Osteocyte (in vitro differentiated cells): ENCODE measurements at regions not wholly inside any gene's neighbourhood (a gene's known extent, or its start where the extent isn't known, plus 50 kb on each side); places are given as distances from the start of the nearest gene placed in this dataset.

ENCODE experiments used
- DNase-seq: peaks from one replicate; pipeline ENCODE4 v3.0.0; 2021; ENCODE audit warnings: mixed read lengths; ENCODE audit not compliant: unreplicated experiment; ENCODE audit errors: extremely low spot score
- H3K27ac Mint-ChIP-seq: one replicate; pipeline ENCODE4 v1.8.0; 2021; ENCODE audit warnings: mild to moderate bottlenecking, mixed read lengths; ENCODE audit not compliant: unreplicated experiment
- H3K27me3 Mint-ChIP-seq: one replicate; pipeline ENCODE4 v1.8.0; 2021; ENCODE audit warnings: mixed read lengths; ENCODE audit not compliant: unreplicated experiment
- H3K36me3 Mint-ChIP-seq: one replicate; pipeline ENCODE4 v1.8.0; 2021; ENCODE audit warnings: mixed read lengths; ENCODE audit not compliant: unreplicated experiment
- H3K4me1 Mint-ChIP-seq: one replicate; pipeline ENCODE4 v1.8.0; 2021; ENCODE audit warnings: mixed read lengths; ENCODE audit not compliant: unreplicated experiment
- H3K4me3 Mint-ChIP-seq: one replicate; pipeline ENCODE4 v1.8.0; 2021; ENCODE audit warnings: mild to moderate bottlenecking, moderate library complexity, mixed read lengths; ENCODE audit not compliant: unreplicated experiment
- H3K9me3 Mint-ChIP-seq: one replicate; pipeline ENCODE4 v1.8.0; 2021; ENCODE audit warnings: mixed read lengths; ENCODE audit not compliant: unreplicated experiment
- TF ChIP-seq, protein P1 (sequence below): fragments of 200-600 bp; sonication (generic); IDR thresholded peaks from 2 replicates; pipeline ENCODE4 v1.5.0; 2021; ENCODE audit warnings: antibody characterized with exemption, mild to moderate bottlenecking, moderate library complexity

DNA sequence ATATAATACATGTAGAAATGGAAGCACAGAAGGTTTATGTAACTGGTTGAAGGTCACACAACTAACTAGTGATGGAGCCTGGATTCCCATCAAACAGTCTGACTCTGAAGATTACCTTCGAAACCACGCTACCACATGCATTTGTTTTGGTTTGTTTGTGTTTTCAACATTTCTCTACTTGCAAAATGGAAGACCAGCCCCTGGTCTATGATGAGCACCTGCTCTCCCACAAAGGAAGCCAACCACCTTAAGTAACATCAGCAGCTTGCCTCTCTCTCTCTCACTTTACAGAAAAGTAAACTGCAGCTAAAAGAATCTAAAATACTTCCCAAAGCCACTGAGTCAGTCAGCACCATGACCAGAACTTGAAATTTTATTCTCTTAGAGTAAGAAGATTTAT, 186.9 kb upstream of the TMPO start:
- TF ChIP-seq, protein P1, sequence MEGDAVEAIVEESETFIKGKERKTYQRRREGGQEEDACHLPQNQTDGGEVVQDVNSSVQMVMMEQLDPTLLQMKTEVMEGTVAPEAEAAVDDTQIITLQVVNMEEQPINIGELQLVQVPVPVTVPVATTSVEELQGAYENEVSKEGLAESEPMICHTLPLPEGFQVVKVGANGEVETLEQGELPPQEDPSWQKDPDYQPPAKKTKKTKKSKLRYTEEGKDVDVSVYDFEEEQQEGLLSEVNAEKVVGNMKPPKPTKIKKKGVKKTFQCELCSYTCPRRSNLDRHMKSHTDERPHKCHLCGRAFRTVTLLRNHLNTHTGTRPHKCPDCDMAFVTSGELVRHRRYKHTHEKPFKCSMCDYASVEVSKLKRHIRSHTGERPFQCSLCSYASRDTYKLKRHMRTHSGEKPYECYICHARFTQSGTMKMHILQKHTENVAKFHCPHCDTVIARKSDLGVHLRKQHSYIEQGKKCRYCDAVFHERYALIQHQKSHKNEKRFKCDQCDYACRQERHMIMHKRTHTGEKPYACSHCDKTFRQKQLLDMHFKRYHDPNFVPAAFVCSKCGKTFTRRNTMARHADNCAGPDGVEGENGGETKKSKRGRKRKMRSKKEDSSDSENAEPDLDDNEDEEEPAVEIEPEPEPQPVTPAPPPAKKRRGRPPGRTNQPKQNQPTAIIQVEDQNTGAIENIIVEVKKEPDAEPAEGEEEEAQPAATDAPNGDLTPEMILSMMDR: no peak
- no peak overlapping the region for H3K27ac Mint-ChIP-seq
- H3K27me3 Mint-ChIP-seq: no peaks in the 10 kb centered on the region
- H3K9me3 Mint-ChIP-seq: no peaks in the 10 kb centered on the region
- H3K36me3 Mint-ChIP-seq: no peaks in the 10 kb centered on the region
- H3K4me1 Mint-ChIP-seq: no peaks in the 10 kb centered on the region
- no peak overlapping the region for H3K4me3 Mint-ChIP-seq
- no peak for DNase-seq

DNA sequence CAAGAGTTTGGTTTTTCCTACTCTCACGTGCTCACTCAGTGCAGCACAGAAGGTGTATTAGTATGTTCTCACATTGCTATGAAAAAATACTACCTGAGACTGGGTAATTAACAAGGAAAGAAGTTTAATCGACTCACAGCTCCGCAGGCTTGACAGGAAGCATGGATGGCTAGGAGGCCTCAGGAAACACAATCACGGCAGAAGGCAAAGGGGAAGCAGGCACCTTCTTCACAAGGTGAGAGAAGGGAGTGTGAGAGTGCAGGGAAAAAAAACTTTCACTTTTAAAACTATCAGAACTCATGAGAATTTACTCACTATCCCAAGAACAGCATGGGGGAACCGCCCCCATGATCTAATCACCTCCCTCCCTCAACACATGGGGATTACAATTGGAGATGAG, 185.8 kb upstream of the TMPO start:
- TF ChIP-seq, protein P1: no peak
- no peak for DNase-seq
- Mint-ChIP-seq H3K27me3 (peaks cover 3% of the 10 kb centered on the region), H3K36me3 (no peaks in the 10 kb centered on the region), H3K27ac (no peak overlapping the region), H3K4me1 (no peaks in the 10 kb centered on the region), H3K9me3 (no peaks in the 10 kb centered on the region), H3K4me3 (no peak overlapping the region)

DNA sequence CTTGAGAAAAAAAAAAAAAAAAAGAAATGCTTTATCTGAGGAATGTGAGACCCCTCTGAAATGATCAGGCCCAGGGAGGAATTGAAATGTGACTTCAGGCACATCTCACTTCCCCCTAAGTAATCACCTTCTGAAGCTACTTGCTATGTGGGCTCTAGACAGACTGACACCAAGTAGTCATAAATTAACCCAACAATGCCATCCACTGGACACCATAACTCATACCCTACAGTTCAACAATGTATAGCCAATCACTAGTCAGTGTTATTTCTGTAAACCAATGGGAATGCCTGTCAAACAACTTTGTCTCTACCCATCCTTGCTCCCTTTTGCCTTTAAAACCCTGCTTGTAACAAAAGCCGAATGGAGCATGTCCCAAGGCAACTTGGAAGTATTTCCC, 182.7 kb upstream of the TMPO start:
- Mint-ChIP-seq H3K36me3 (no peaks in the 10 kb centered on the region), H3K9me3 (no peaks in the 10 kb centered on the region), H3K4me3 (no peak overlapping the region), H3K4me1 (no peaks in the 10 kb centered on the region), H3K27ac (no peak overlapping the region), H3K27me3 (peaks cover 16% of the 10 kb centered on the region)
- DNase-seq: no peak
- TF ChIP-seq, protein P1: no peak

DNA sequence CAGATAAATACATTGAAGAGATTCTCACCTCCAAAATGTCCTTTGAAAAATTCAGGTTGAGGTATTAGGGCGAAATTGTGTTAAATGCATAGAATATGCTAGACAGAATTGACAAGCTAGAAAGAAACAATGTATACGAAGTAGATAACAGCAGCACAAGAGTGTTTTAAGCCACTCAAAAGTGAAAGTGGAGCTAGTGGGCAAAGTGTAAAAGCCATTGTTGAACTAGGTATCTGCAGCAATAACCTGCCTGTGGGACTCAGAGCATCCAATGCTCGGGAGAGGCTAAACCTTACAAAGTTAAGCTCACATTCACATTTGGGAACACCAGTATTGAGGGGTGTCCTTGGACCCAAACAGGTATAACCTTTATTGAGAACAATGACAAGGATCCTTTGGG, 180.6 kb upstream of the TMPO start:
- DNase-seq: no peak
- Mint-ChIP-seq H3K36me3 (no peaks in the 10 kb centered on the region), H3K9me3 (no peaks in the 10 kb centered on the region), H3K4me1 (no peaks in the 10 kb centered on the region), H3K27ac (no peak overlapping the region), H3K27me3 (peaks cover 26% of the 10 kb centered on the region), H3K4me3 (no peak overlapping the region)
- TF ChIP-seq, protein P1: no peak

DNA sequence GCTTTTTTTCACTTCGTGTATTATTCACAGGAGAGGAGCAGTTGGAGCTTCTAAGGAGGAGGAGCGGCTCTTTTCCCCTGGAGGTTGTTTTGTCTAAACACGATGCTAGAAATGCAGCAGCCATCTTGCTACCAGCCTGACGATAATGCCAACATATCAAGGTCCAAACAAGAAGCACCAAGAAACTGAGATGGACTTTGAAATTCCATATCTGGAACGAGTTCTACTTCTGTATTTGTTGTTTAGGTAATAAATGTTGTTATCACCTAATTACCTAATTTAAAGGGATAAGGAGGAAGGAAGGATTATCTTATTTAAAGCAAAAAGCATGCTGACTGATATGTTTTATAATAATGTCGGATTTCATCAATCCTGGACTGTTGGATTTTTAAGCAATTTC, 174.4 kb upstream of the TMPO start:
- no peaks in the 10 kb centered on the region for H3K36me3 Mint-ChIP-seq
- H3K27ac Mint-ChIP-seq: no peak overlapping the region
- H3K9me3 Mint-ChIP-seq: no peaks in the 10 kb centered on the region
- H3K27me3 Mint-ChIP-seq: peaks cover 32% of the 10 kb centered on the region
- no peak overlapping the region for H3K4me3 Mint-ChIP-seq
- H3K4me1 Mint-ChIP-seq: no peaks in the 10 kb centered on the region
- TF ChIP-seq, protein P1: no peak
- no peak for DNase-seq
